ENCODE measurements at regions not wholly inside any gene's neighbourhood (a gene's known extent, or its start where the extent isn't known, plus 50 kb on each side); places are given as distances from the start of the nearest gene placed in this dataset.

DNA sequence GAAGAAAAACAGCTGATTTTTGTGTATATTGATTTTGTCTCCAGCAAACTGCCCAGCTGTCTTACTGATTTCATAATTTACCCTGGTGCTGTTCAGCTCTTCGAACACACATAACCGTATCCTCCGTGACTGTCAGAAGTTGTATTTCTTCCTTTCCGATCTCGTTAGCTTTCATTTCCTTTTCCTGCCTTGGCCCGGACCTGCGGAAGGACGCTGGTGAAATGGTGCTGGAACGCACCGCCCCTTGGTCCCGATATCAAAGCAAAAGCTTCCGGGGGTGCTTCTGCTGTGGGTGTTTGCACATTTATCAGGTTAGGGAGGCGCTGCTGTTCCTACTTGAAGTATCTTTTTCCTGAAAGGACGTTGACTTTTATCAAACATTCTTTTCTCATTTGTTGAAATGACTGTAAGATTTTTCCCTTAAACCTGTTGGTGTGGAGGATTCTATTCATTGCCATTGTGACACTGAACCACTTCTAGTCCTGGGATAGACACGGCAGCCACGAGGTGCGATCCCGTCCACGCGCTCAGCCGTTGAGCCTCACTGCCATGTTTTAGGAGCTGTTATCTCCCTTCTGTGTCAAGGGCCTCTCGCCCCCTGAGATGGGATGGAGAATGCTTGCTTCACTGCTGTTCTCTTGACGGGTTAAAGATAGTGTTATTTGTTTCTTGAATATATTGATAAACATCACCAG is 72.6 kb downstream of the FOXL3 start:
- peak overlapping the region in 1 of 4 donors; percentile 4 for H3K27ac ChIP-seq
- TF ChIP-seq POLR2A (IDR thresholded peaks at IDR 0.05) = no peak
- TF ChIP-seq, protein P1, sequence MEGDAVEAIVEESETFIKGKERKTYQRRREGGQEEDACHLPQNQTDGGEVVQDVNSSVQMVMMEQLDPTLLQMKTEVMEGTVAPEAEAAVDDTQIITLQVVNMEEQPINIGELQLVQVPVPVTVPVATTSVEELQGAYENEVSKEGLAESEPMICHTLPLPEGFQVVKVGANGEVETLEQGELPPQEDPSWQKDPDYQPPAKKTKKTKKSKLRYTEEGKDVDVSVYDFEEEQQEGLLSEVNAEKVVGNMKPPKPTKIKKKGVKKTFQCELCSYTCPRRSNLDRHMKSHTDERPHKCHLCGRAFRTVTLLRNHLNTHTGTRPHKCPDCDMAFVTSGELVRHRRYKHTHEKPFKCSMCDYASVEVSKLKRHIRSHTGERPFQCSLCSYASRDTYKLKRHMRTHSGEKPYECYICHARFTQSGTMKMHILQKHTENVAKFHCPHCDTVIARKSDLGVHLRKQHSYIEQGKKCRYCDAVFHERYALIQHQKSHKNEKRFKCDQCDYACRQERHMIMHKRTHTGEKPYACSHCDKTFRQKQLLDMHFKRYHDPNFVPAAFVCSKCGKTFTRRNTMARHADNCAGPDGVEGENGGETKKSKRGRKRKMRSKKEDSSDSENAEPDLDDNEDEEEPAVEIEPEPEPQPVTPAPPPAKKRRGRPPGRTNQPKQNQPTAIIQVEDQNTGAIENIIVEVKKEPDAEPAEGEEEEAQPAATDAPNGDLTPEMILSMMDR (IDR thresholded peaks at IDR 0.05) = no peak
- H3K4me1 ChIP-seq = peaks cover 0 to 9% (median 0%) of the 10 kb centered on the region in 4 donors
- no peaks in the 10 kb centered on the region for H3K36me3 ChIP-seq
- DNase-seq = peak; percentile 30 to 72 (median 56)
- no peaks in the 10 kb centered on the region for H3K27me3 ChIP-seq
- H3K4me3 ChIP-seq = peak overlapping the region in 3 of 4 donors; percentile 1 to 14 (median 6)
- H3K9me3 ChIP-seq = no peaks in the 10 kb centered on the region

DNA sequence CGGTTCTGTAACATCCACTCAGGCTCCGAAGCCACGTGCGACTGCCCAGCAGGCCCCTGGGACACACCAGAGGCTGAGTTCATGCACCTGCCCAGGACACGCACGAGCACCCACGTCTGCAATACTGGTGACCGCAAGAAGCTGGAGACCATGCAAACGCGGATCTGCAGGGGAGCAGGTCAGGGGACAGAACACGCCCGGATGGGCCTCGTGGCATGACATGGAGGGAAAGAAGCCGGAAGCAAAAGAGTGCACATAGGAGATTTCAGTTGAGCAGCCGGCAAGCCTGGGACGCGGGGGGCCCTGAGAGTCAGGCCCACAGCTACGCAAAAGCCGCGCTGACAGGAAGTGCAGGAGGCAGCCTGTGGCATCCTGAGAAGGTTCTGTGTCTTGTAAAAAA is 73.7 kb downstream of the FOXL3 start:
- Histone ChIP-seq H3K9me3 (no peaks in the 10 kb centered on the region), H3K36me3 (no peaks in the 10 kb centered on the region), H3K4me3 (no peak overlapping the region), H3K4me1 (peaks cover 0 to 9% (median 0%) of the 10 kb centered on the region in 4 donors), H3K27ac (no peak overlapping the region), H3K27me3 (no peaks in the 10 kb centered on the region)
- TF ChIP-seq, protein P1 (IDR thresholded peaks at IDR 0.05) = no peak
- TF ChIP-seq POLR2A (IDR thresholded peaks at IDR 0.05) = no peak
- DNase-seq = peak in 1 of 3 donors; percentile 33

DNA sequence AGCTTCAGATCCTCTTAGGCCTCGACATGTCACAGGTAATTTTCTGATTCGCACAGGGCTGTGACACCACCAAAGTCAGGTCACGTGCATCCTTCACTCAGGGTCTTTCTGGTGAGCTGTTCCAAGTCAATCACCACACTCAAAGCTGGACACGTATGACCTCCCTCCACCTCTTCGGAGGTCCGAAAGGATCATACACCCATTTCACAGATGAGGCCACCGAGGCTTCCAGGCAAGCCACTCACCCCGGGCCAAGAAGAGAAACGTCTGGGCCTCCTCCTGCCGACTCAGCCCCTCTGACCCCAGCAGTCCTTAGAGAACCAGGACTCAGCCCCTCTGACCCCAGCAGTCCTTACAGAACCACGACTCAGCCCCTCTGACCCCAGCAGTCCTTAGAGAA is 74.6 kb downstream of the FOXL3 start:
- Histone ChIP-seq H3K27me3 (no peaks in the 10 kb centered on the region), H3K27ac (no peak overlapping the region), H3K4me1 (peaks cover 0 to 12% (median 0%) of the 10 kb centered on the region in 4 donors), H3K36me3 (no peaks in the 10 kb centered on the region), H3K9me3 (no peaks in the 10 kb centered on the region), H3K4me3 (no peak overlapping the region)
- DNase-seq = peak in 1 of 3 donors; percentile 12
- no peak for TF ChIP-seq POLR2A (IDR thresholded peaks at IDR 0.05)
- TF ChIP-seq, protein P1 (IDR thresholded peaks at IDR 0.05) = no peak

DNA sequence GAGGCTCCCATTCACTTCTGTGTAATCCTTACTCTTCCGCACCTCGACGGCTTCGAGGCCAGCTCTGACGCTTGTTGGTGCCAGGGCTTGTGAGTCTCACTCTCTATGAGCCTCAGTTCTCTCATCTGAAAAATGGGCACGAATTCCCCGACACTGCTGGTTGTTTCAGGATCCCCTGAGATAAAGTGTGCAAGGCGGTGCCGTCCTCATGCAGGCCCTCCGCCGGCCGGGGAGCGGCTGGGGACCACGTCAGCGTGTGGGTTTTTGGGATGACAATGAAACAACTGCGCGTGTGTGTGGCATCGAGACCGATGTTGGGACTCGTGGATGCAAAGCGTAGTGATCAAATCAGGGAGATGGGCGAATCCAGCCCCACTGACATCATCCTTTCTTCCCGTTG is 75.6 kb downstream of the FOXL3 start:
- Histone ChIP-seq H3K27ac (no peak overlapping the region), H3K9me3 (no peaks in the 10 kb centered on the region), H3K4me1 (peaks cover 0 to 20% (median 2%) of the 10 kb centered on the region in 4 donors), H3K4me3 (no peak overlapping the region), H3K36me3 (no peaks in the 10 kb centered on the region), H3K27me3 (no peaks in the 10 kb centered on the region)
- no peak for TF ChIP-seq POLR2A (IDR thresholded peaks at IDR 0.05)
- TF ChIP-seq, protein P1 (IDR thresholded peaks at IDR 0.05) = no peak
- peak in 1 of 3 donors; percentile 22 for DNase-seq

GRCh38 chr7:366161-366803 is 76.3 kb downstream of the FOXL3 start:
- no peak overlapping the region for H3K27ac ChIP-seq
- no peak overlapping the region for H3K4me3 ChIP-seq
- no peaks in the 10 kb centered on the region for H3K27me3 ChIP-seq
- TF ChIP-seq, protein P1 (IDR thresholded peaks at IDR 0.05) = no peak
- TF ChIP-seq POLR2A (IDR thresholded peaks at IDR 0.05) = no peak
- H3K9me3 ChIP-seq = no peaks in the 10 kb centered on the region
- H3K36me3 ChIP-seq = no peaks in the 10 kb centered on the region
- peak in 1 of 3 donors; percentile 14 for DNase-seq
- H3K4me1 ChIP-seq = peaks cover 0 to 21% (median 2%) of the 10 kb centered on the region in 4 donors
